ENCODE measurements at regions not wholly inside any gene's neighbourhood (a gene's known extent, or its start where the extent isn't known, plus 50 kb on each side); places are given as distances from the start of the nearest gene placed in this dataset.

- no peaks in the 10 kb centered on the region for H3K27me3 Mint-ChIP-seq (ENCODE audit: insufficient read depth, low read depth, poor library complexity)
- DNase-seq (ENCODE audit: low spot score) (no peak), ATAC-seq (no peak)
Measured at GRCh38 chr11:109808569-109808968, 284.6 kb upstream of the ZC3H12C start.

GRCh38 chr11:109814824-109815223, 278.4 kb upstream of the ZC3H12C start:
- Mint-ChIP-seq H3K4me1 (peaks cover 9% of the 10 kb centered on the region), H3K4me3 (no peak overlapping the region), H3K36me3 (ENCODE audit: low read depth) (no peaks in the 10 kb centered on the region), H3K27me3 (ENCODE audit: insufficient read depth, low read depth, poor library complexity) (no peaks in the 10 kb centered on the region), H3K9me3 (no peaks in the 10 kb centered on the region), H3K27ac (no peak overlapping the region)
- DNase-seq (ENCODE audit: low spot score) (no peak), ATAC-seq (no peak)
- Histone ChIP-seq H3K4me3 (no peak overlapping the region), H3K27me3 (ENCODE audit: insufficient read depth) (no peaks in the 10 kb centered on the region), H3K4me1 (ENCODE audit: insufficient read depth) (0 out of 2 replicates have a peak, but pooled peaks cover 2% of the 10 kb centered on the region), H3K4me2 (no peak overlapping the region), H4K20me1 (replicated peaks; ENCODE audit: insufficient read depth) (no peaks in the 10 kb centered on the region), H3K36me3 (ENCODE audit: insufficient read depth) (no peaks in the 10 kb centered on the region), H3K79me2 (replicated peaks; ENCODE audit: insufficient read depth) (no peaks in the 10 kb centered on the region), H2AFZ (no peak overlapping the region), H3F3A (replicated peaks; ENCODE audit: low read depth) (no peaks in the 10 kb centered on the region), H3K27ac (ENCODE audit: low read depth) (no peak overlapping the region), H3K9me2 (ENCODE audit: insufficient read depth) (no peaks in the 10 kb centered on the region; the same call in 1 of the 2 replicates)
- TF ChIP-seq EZH2 (IDR thresholded peaks at IDR 0.05; ENCODE audit: low read depth, unreplicated experiment) (no peak), ZNF114 (CRISPR knock-in tag; IDR thresholded peaks at IDR 0.05) (no peak), STAT1 (IDR thresholded peaks at IDR 0.05; ENCODE audit: unreplicated experiment) (no peak), CTCF (conservative IDR thresholded peaks at IDR 0.05; ENCODE audit: low read depth in 2 of 2) (no peak), CREB1 (CRISPR knock-in tag; IDR thresholded peaks at IDR 0.05; ENCODE audit: low read depth) (no peak), ETS1 (IDR thresholded peaks at IDR 0.05) (no peak), REST (IDR thresholded peaks at IDR 0.05; ENCODE audit: unreplicated experiment) (no peak), ZNF331 (CRISPR knock-in tag; IDR thresholded peaks at IDR 0.05; ENCODE audit: low read depth) (no peak), NANOG (IDR thresholded peaks at IDR 0.05; ENCODE audit: borderline replicate concordance) (no peak), JUNB (IDR thresholded peaks at IDR 0.05; ENCODE audit: unreplicated experiment) (no peak), POLR2AphosphoS5 (IDR thresholded peaks at IDR 0.05; ENCODE audit: low read depth) (no peak)

More at GRCh38 chr11:109808569-109808968, 284.6 kb upstream of the ZC3H12C start:
- H4K20me1 ChIP-seq (replicated peaks; ENCODE audit: insufficient read depth): no peaks in the 10 kb centered on the region
- no peaks in the 10 kb centered on the region for H3K79me2 ChIP-seq (replicated peaks; ENCODE audit: insufficient read depth)
- H3K36me3 Mint-ChIP-seq (ENCODE audit: low read depth): no peaks in the 10 kb centered on the region; the same call in 1 of the 3 replicates
- H3K9me2 ChIP-seq (ENCODE audit: insufficient read depth): peaks cover 5% of the 10 kb centered on the region
- no peak overlapping the region for H3K27ac Mint-ChIP-seq
- H3K4me3 ChIP-seq: no peak overlapping the region
- H2AFZ ChIP-seq: no peak overlapping the region
- no peaks in the 10 kb centered on the region for H3K4me1 Mint-ChIP-seq
- H3K27ac ChIP-seq (ENCODE audit: low read depth): no peak overlapping the region
- H3K36me3 ChIP-seq (ENCODE audit: insufficient read depth): no peaks in the 10 kb centered on the region
- TF ChIP-seq ZNF114 (CRISPR knock-in tag; IDR thresholded peaks at IDR 0.05) (no peak), NANOG (IDR thresholded peaks at IDR 0.05; ENCODE audit: borderline replicate concordance) (no peak)
- H3K4me2 ChIP-seq: no peak overlapping the region
- no peaks in the 10 kb centered on the region for H3K27me3 ChIP-seq (ENCODE audit: insufficient read depth)
- H3K9me3 Mint-ChIP-seq: peaks cover 8% of the 10 kb centered on the region; the same call in 2 of the 3 replicates
- no peak overlapping the region for H3K4me3 Mint-ChIP-seq
- no peaks in the 10 kb centered on the region for H3F3A ChIP-seq (replicated peaks; ENCODE audit: low read depth)
- H3K4me1 ChIP-seq (ENCODE audit: insufficient read depth): no peaks in the 10 kb centered on the region
